Colonic mucosa (tissue), 4 donors: ENCODE measurements at regions not wholly inside any gene's neighbourhood (a gene's known extent, or its start where the extent isn't known, plus 50 kb on each side); places are given as distances from the start of the nearest gene placed in this dataset.

Experiments
- DNase-seq: peaks from one replicate; pipeline ENCODE4 v3.0.0-alpha.2; 2020
- H3K27ac ChIP-seq: fragments of 200-600 bp; one replicate; pipeline ENCODE4 v1.8.0; 2021
- H3K27me3 ChIP-seq: fragments of 200-600 bp; one replicate; pipeline ENCODE4 v1.8.0; 2021
- H3K36me3 ChIP-seq: fragments of 200-600 bp; one replicate; pipeline ENCODE4 v1.8.0; 2021
- H3K4me1 ChIP-seq: fragments of 200-600 bp; one replicate; pipeline ENCODE4 v1.8.0; 2021; ENCODE audit warnings: mild to moderate bottlenecking
- H3K4me3 ChIP-seq: fragments of 200-600 bp; one replicate; pipeline ENCODE4 v1.8.0; 2021
- H3K9ac ChIP-seq, 2 donors: one replicate each; pipeline ENCODE4 v1.7.0; 2013; ENCODE audit warnings: control low read depth in 2 of 2, low read depth in 2 of 2, low read length in 2 of 2
- H3K9me3 ChIP-seq: fragments of 200-600 bp; one replicate; pipeline ENCODE4 v1.8.0; 2021
- intact Hi-C: fragments of 100-400 bp; cut with DNase I; formaldehyde crosslinking; loops from one replicate; pipeline ENCODE4 v1.14.1; 2022
- TF ChIP-seq, protein P1 (sequence below): fragments of 200-600 bp; IDR thresholded peaks from one replicate; pipeline ENCODE4 v1.8.0; 2022; ENCODE audit warnings: antibody characterized with exemption, mild to moderate bottlenecking
- donor health status: healthy.
- donor health status: DM: no; HTN: no; CAD: no.
- donor health status: DM: no; HTN: no; CAD: no.

DNA sequence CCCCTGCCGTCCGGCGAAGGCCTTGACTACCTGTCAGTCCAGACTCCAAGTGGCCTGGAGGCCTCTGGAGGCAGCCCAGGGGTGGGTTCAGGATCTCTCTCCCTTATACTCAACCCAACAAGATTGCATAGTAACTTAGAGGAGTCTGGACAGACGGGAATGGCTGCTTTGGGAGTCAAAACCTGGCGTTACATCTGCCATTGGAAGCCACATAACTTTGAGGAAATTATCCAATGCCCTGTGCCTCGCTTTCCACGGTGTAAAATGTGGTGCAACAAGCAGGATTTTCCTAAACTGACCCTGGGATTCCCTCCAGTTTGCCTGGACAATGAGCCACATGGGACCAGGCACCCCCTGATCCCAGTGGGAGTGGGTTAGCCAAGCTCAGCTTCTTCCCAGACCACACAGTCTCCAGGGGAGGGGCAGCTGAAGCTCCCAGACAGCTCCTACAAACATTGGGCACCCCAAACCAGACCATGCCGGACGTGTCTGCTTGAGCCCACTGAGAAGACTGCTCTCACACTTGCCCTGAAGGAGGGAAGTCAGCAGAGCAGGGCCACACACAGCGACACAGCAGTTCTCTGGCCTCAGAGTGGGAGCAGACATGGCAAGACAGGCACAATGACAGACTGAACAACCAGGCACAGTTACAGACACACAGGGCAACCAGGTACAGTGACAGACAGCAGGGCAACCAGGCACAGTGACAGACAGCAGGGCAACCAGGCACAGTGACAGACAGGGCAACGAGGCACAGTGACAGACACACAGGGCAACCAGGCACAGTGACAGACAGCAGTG lies 65.6 kb upstream of the RAB6C start:
- intact Hi-C loops: no loop called here
- H3K9ac ChIP-seq: no peak overlapping the region
- no peak overlapping the region for H3K4me3 ChIP-seq
- no peaks in the 10 kb centered on the region for H3K9me3 ChIP-seq
- no peaks in the 10 kb centered on the region for H3K4me1 ChIP-seq
- TF ChIP-seq, protein P1, sequence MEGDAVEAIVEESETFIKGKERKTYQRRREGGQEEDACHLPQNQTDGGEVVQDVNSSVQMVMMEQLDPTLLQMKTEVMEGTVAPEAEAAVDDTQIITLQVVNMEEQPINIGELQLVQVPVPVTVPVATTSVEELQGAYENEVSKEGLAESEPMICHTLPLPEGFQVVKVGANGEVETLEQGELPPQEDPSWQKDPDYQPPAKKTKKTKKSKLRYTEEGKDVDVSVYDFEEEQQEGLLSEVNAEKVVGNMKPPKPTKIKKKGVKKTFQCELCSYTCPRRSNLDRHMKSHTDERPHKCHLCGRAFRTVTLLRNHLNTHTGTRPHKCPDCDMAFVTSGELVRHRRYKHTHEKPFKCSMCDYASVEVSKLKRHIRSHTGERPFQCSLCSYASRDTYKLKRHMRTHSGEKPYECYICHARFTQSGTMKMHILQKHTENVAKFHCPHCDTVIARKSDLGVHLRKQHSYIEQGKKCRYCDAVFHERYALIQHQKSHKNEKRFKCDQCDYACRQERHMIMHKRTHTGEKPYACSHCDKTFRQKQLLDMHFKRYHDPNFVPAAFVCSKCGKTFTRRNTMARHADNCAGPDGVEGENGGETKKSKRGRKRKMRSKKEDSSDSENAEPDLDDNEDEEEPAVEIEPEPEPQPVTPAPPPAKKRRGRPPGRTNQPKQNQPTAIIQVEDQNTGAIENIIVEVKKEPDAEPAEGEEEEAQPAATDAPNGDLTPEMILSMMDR: no peak
- no peaks in the 10 kb centered on the region for H3K27me3 ChIP-seq
- H3K36me3 ChIP-seq: no peaks in the 10 kb centered on the region
- no peak overlapping the region for H3K27ac ChIP-seq
- peak; percentile 8 for DNase-seq

DNA sequence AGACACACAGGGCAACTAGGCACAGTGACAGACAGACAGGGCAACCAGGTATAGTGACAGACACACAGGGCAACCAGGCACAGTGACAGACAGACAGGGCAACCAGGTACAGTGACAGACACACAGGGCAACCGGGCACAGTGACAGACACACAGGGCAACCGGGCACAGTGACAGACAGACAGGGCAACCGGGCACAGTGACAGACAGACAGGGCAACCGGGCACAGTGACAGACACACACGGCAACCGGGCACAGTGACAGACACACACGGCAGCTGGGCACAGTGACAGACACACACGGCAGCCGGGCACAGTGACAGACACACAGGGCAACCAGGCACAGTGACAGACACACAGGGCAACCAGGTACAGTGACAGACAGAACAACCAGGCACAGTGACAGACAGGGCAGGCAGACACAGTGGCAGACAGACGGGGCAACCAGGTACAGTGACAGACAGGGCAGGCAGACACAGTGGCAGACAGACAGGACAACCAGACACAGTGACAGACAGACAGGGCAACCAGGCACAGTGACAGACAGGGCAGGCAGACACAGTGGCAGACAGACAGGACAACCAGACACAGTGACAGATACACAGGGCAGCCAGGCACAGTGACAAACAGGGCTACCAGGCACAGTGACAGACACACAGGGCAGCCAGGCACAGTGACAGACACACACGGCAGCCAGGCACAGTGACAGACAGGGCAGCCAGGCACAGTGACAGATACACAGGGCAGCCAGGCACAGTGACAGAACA lies 64.7 kb upstream of the RAB6C start:
- Histone ChIP-seq H3K9ac (no peak overlapping the region), H3K4me1 (no peaks in the 10 kb centered on the region), H3K27ac (no peak overlapping the region), H3K36me3 (no peaks in the 10 kb centered on the region), H3K4me3 (no peak overlapping the region), H3K27me3 (no peaks in the 10 kb centered on the region), H3K9me3 (no peaks in the 10 kb centered on the region)
- TF ChIP-seq, protein P1: no peak
- intact Hi-C loops: no loop called here
- DNase-seq: peak; percentile 7

DNA sequence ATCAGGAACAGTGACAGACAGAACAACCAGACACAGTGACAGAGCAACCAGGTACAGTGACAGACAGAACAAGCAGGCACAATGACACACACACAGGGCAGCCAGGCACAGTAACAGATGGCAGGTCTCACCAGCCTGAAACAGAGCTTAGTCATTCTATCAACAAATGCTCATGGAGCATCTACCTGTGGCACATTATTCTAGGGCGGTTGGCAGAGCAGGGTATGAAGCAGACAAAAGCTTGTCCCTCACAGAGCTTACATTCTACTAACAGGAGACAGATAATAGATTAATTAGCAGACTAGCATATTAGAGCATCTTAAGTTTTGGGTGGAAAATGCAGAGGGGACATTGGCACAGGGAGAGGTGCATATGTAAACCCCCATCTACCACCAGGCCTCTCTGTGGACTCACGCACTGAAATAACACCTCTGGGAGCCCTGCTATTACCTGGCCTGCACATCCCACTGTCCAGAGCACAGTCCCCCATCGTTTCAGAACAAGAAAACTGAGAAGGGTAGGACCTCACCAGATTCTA lies 64.1 kb upstream of the RAB6C start:
- Histone ChIP-seq H3K9me3 (no peaks in the 10 kb centered on the region), H3K4me3 (no peak overlapping the region), H3K27me3 (no peaks in the 10 kb centered on the region), H3K4me1 (no peaks in the 10 kb centered on the region), H3K27ac (no peak overlapping the region), H3K36me3 (no peaks in the 10 kb centered on the region), H3K9ac (no peak overlapping the region)
- intact Hi-C loops: no loop called here
- TF ChIP-seq, protein P1: no peak
- DNase-seq: peak; percentile 3

DNA sequence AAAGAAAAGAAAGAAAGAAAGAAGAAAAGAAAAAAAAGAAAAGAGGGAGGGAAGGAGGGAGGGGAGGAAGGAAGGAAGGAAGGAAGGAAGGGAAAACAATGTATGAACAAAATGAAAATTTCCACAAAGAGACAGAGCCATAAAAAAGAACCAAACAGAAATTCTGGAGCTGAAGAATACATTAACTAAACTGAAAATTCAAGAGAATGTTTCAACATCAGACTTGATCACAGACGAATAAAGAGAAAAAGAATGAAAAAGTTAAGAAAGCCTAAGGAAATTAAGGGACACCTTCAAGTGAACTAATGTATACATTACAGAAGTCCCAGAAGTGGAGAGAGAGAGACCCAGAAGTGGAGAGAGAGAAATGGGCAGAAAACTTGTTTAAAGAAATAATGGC lies 60.9 kb upstream of the RAB6C start:
- Histone ChIP-seq H3K27me3 (peaks cover 9% of the 10 kb centered on the region), H3K4me3 (no peak overlapping the region), H3K4me1 (no peaks in the 10 kb centered on the region), H3K9me3 (no peaks in the 10 kb centered on the region), H3K27ac (no peak overlapping the region), H3K36me3 (no peaks in the 10 kb centered on the region), H3K9ac (no peak overlapping the region)
- intact Hi-C loops: no loop called here
- TF ChIP-seq, protein P1: no peak
- no peak for DNase-seq

DNA sequence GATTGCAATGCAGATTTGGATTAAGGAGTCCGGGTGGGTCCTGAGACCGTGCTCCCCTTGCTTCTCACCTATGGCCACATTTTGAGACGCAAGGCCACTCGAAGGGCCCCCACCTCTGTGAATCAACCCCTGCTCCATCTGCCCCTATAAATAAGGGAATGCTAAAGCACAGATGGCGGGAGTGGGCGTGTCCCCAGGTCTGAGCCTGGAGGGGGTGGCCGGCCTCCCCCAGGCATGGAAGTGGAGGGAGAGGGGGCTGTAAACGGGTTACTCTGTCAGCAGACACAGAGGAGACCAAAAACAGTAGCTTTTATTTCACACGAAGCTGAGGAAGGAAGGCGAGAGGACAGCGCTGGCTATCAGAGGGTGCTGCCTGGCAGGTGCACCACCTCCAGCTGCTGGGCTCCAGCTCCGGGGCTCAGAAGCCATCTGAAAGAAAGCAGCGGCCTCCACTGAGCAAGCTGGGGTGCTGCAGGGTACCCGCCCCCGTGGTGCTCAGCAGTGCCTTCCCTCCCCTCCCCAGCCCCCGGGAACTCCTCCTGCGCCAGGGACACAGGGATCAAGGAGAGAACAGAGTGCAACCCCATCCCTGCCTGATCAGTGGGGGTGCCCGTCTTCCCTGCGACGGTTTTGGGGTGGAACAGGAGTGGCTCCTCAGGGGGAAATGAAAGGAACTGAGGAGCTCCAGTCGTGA lies 56.7 kb upstream of the RAB6C start:
- Histone ChIP-seq H3K4me3 (no peak overlapping the region), H3K27ac (no peak overlapping the region), H3K27me3 (peaks cover 9% of the 10 kb centered on the region), H3K9ac (no peak overlapping the region), H3K36me3 (no peaks in the 10 kb centered on the region), H3K9me3 (no peaks in the 10 kb centered on the region), H3K4me1 (no peaks in the 10 kb centered on the region)
- intact Hi-C loops: no loop called here
- DNase-seq: no peak
- TF ChIP-seq, protein P1: no peak
